ENCODE measurements at regions not wholly inside any gene's neighbourhood (a gene's known extent, or its start where the extent isn't known, plus 50 kb on each side); places are given as distances from the start of the nearest gene placed in this dataset.

DNA sequence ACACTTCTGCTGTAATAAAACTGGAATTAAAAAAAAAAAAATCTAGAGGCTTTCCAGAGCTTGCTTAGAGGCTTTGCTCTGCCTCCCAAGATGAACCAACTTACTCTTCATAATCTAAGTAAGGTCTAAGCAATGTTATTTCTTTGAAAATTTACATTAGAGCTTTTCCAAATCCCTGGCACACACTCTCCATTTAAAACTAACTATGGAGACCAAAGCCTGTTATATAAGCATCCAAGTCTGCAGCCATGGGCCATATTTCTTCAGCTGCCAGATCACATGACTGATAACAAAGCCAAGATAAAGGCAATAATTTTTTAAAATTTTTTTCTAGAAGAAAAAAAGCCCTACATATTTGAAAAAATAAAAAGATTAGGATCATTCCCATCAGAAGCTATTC is 55.0 kb upstream of the ARHGEF3 start:
- ATAC-seq (ENCODE audit: low read depth) = no peak
- CTCF ChIA-PET = interaction anchor here (0.6 to 1.4 kb wide), 3 partner anchors 130 to 154 kb away, joined by 3 to 9 read pairs (median 3); no protein-coding TSS in a partner anchor
- H3K36me3 Mint-ChIP-seq (ENCODE audit: low read depth) = no peaks in the 10 kb centered on the region
- H3K27ac Mint-ChIP-seq = no peak overlapping the region
- TF ChIP-seq, protein P1, sequence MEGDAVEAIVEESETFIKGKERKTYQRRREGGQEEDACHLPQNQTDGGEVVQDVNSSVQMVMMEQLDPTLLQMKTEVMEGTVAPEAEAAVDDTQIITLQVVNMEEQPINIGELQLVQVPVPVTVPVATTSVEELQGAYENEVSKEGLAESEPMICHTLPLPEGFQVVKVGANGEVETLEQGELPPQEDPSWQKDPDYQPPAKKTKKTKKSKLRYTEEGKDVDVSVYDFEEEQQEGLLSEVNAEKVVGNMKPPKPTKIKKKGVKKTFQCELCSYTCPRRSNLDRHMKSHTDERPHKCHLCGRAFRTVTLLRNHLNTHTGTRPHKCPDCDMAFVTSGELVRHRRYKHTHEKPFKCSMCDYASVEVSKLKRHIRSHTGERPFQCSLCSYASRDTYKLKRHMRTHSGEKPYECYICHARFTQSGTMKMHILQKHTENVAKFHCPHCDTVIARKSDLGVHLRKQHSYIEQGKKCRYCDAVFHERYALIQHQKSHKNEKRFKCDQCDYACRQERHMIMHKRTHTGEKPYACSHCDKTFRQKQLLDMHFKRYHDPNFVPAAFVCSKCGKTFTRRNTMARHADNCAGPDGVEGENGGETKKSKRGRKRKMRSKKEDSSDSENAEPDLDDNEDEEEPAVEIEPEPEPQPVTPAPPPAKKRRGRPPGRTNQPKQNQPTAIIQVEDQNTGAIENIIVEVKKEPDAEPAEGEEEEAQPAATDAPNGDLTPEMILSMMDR (IDR thresholded peaks at IDR 0.05) = no peak
- H3K27me3 Mint-ChIP-seq = no peaks in the 10 kb centered on the region
- POLR2A ChIA-PET = interaction anchor here (0.7 kb wide), 2 partner anchors 59 to 61 kb away, joined by 5 read pairs; no protein-coding TSS in a partner anchor
- H3K4me1 Mint-ChIP-seq = peaks cover 3% of the 10 kb centered on the region
- DNase-seq = no peak
- H3K9me3 Mint-ChIP-seq = no peaks in the 10 kb centered on the region
- no peak overlapping the region for H3K4me3 Mint-ChIP-seq
- intact Hi-C loops (cut with micrococcal nuclease) = loop anchor here (1.0 to 2.0 kb wide), 2 partner anchors 60 to 133 kb away; no protein-coding TSS in a partner anchor

DNA sequence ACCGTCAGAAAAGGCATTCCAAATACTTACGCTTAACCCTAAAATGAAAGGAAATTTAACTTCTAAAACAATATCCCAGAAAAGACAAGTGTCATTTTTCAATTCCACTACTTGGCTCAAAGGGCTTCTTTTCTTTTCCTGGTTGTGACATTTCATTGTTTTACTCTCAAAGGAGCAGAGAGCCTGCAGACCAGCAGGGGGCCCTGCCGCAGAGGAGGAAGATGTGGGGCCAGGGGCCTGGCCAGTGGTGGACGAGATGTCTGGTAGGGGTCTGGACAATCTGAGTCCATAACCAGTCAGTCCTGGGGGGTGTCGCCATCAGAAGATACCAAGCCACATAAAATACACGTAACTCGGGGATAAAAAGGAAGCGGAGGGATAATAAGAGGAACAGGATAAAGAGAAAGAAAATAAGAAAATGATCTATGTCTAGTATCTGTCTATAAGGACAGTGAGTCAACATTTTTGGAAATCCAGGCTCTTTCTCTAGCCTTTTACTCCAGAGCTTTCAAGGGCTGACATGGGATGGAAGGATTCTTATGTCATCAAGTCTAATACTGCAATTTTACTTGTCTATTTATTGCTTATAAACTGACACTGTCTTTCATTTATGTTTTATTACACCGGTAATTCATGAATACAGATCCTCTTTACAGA is 54.2 kb upstream of the ARHGEF3 start:
- ATAC-seq (ENCODE audit: low read depth) = peak; percentile 28

DNA sequence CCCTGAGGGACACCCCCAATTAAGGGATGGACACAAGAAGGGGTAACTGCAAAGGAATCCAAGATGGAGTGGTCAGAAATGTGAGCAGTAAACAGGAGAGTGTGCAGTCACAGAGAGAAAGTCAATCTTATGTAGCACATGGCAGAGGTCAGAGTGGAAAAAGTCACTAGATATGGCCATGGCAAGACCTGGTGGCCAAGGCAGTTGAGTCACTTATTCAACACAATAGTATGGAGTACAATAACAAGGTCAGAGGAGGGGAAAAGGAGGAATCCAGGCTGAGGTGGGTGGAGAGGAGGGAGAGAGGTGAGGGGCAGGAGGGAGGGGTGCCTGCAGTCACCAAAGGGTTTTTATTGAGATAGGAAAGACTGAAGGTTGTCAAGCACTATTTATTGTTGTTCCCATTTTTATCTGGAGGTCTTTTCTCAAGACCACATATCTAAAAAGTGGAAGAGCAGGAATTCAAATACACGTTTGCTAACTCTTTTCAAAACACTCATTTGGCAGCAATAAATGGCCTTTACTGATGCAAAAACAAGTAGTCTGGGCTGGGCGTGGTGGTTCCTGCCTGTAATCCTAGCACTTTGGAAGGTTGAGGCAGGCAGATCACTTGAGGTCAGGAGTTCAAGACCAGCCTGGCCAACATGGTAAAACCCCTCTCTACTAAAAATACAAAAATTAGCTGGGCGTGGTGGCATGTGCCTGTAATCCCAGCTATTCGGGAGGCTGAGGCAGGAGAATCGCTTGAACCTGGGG is 53.3 kb upstream of the ARHGEF3 start:
- H3K36me3 Mint-ChIP-seq (ENCODE audit: low read depth) = no peaks in the 10 kb centered on the region
- POLR2A ChIA-PET = no interaction called here
- peaks cover 3% of the 10 kb centered on the region for H3K4me1 Mint-ChIP-seq
- no peaks in the 10 kb centered on the region for H3K27me3 Mint-ChIP-seq
- ATAC-seq (ENCODE audit: low read depth) (no peak), DNase-seq (no peak)
- H3K27ac Mint-ChIP-seq = no peak overlapping the region
- intact Hi-C loops (cut with micrococcal nuclease) = no loop called here
- CTCF ChIA-PET = no interaction called here
- no peak overlapping the region for H3K4me3 Mint-ChIP-seq
- H3K9me3 Mint-ChIP-seq = no peaks in the 10 kb centered on the region
- TF ChIP-seq, protein P1 (IDR thresholded peaks at IDR 0.05) = no peak

More for the DNA sequence above, 54.2 kb upstream of the ARHGEF3 start:
- ChIA-PET CTCF (interaction anchor here (1.4 kb wide), 1 partner anchor 133 kb away, joined by 9 read pairs; no protein-coding TSS in a partner anchor), POLR2A (no interaction called here)
- peaks cover 3% of the 10 kb centered on the region for H3K4me1 Mint-ChIP-seq
- no peaks in the 10 kb centered on the region for H3K36me3 Mint-ChIP-seq (ENCODE audit: low read depth)
- no peak overlapping the region for H3K27ac Mint-ChIP-seq
- peak overlapping the region; percentile 16 for H3K4me3 Mint-ChIP-seq
- H3K27me3 Mint-ChIP-seq = no peaks in the 10 kb centered on the region
- DNase-seq = peak; percentile 17
- intact Hi-C loops (cut with micrococcal nuclease) = loop anchor here (1.0 to 2.0 kb wide), 2 partner anchors 61 to 133 kb away; no protein-coding TSS in a partner anchor
- no peaks in the 10 kb centered on the region for H3K9me3 Mint-ChIP-seq
- TF ChIP-seq, protein P1 (IDR thresholded peaks at IDR 0.05) = no peak

DNA sequence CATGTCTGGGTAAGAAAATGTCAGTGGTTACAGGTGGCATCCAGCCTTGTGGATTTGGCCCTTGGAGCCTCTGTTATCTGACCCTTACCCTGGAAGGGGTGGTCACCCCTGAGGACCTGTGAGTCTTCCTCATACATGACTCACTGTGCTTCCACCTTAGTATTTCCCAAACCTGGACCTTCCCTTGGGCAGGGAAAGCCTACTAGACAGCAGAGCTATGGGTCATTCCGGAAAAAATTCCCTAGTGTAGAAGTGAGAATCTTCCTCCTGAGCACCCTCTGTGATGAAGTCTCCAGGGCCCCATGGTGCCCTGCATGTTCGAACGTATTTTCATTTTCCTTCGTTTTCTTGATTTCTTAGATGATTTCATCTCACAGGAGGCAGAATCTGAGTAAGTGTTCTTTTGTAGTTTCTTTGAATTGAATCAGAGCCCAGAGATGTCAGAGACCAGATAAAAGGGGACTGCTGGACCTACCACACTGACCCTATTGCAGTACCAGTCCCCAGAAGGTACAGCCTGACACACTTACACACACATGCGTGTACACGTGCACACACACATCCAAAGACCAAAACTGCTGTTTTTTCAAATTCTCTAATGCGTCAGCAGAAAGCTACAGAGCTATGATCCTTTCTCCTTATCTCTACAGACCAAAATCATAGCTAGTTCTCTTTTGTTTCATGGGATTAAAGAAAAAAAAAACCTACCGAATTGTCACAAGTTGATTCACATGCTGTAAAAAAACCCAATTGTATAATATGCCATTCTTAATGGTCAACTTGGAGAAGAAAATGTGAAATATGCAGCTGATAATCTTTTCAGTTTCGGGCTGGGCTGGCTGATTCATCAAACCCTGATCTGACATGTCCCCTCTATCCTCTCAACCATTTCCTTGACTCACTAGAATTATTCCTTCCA is 50.5 kb upstream of the ARHGEF3 start:
- no peaks in the 10 kb centered on the region for H3K9me3 Mint-ChIP-seq
- H3K27ac Mint-ChIP-seq = no peak overlapping the region
- intact Hi-C loops (cut with micrococcal nuclease) = no loop called here
- ChIA-PET POLR2A (no interaction called here), CTCF (interaction anchor here (1.0 kb wide), 1 partner anchor 135 kb away, joined by 3 read pairs; no protein-coding TSS in a partner anchor)
- no peaks in the 10 kb centered on the region for H3K27me3 Mint-ChIP-seq
- DNase-seq = no peak
- H3K4me1 Mint-ChIP-seq = peaks cover 6% of the 10 kb centered on the region
- no peak overlapping the region for H3K4me3 Mint-ChIP-seq
- H3K36me3 Mint-ChIP-seq (ENCODE audit: low read depth) = no peaks in the 10 kb centered on the region
- no peak for ATAC-seq (ENCODE audit: low read depth)
- TF ChIP-seq, protein P1 (IDR thresholded peaks at IDR 0.05) = no peak
